ENCODE measurements at regions not wholly inside any gene's neighbourhood (a gene's known extent, or its start where the extent isn't known, plus 50 kb on each side); places are given as distances from the start of the nearest gene placed in this dataset.
"Not testable (repeated sequence)": the region's sequence is repeated elsewhere in the genome, so short reads cannot be mapped to it uniquely, and the experiment has no call there.

- H3K9me3 ChIP-seq (ENCODE audit: insufficient read depth, low read length) = peaks cover 10% of the 10 kb centered on the region
- H3K4me1 ChIP-seq (ENCODE audit: insufficient read depth, insufficient read length) = no peaks in the 10 kb centered on the region
- no peak overlapping the region for H3K9ac ChIP-seq (ENCODE audit: insufficient read length, low read depth)
- no peak overlapping the region for H3K4me3 ChIP-seq (ENCODE audit: insufficient read length, low read depth)
- H3K36me3 ChIP-seq (ENCODE audit: insufficient read depth, insufficient read length, low read length) = no peaks in the 10 kb centered on the region
- no peaks in the 10 kb centered on the region for H3K27me3 ChIP-seq (ENCODE audit: insufficient read depth, insufficient read length)
- TF ChIP-seq YY1 (IDR thresholded peaks at IDR 0.05; ENCODE audit: insufficient read depth, insufficient read length) = no peak
- no peak for TF ChIP-seq SUZ12 (IDR thresholded peaks at IDR 0.05; ENCODE audit: extremely low read depth, insufficient read depth, insufficient read length)
- no peak for TF ChIP-seq ZNF274 (IDR thresholded peaks at IDR 0.05; ENCODE audit: low read depth, low read length)
- DNase-seq (ENCODE audit: low read depth, low spot score) = no peak
These were observed 94.9 kb upstream of the MTHFD1L start for GRCh38 chr6:150770637-150771036.

GRCh38 chr6:150773969-150774368 lies 91.5 kb upstream of the MTHFD1L start:
- H3K9me3 ChIP-seq (ENCODE audit: insufficient read depth, low read length) = peaks cover 10% of the 10 kb centered on the region
- H3K4me1 ChIP-seq (ENCODE audit: insufficient read depth, insufficient read length) = no peaks in the 10 kb centered on the region
- no peaks in the 10 kb centered on the region for H3K27me3 ChIP-seq (ENCODE audit: insufficient read depth, insufficient read length)
- no peak overlapping the region for H3K9ac ChIP-seq (ENCODE audit: insufficient read length, low read depth)
- DNase-seq (ENCODE audit: low read depth, low spot score) = no peak
- no peaks in the 10 kb centered on the region for H3K36me3 ChIP-seq (ENCODE audit: insufficient read depth, insufficient read length, low read length)
- no peak for TF ChIP-seq YY1 (IDR thresholded peaks at IDR 0.05; ENCODE audit: insufficient read depth, insufficient read length)
- TF ChIP-seq ZNF274 (IDR thresholded peaks at IDR 0.05; ENCODE audit: low read depth, low read length) = no peak
- TF ChIP-seq SUZ12 (IDR thresholded peaks at IDR 0.05; ENCODE audit: extremely low read depth, insufficient read depth, insufficient read length) = no peak
- no peak overlapping the region for H3K4me3 ChIP-seq (ENCODE audit: insufficient read length, low read depth)

GRCh38 chr6:150775415-150776203 lies 89.9 kb upstream of the MTHFD1L start:
- no peak for DNase-seq (ENCODE audit: low read depth, low spot score)
- Histone ChIP-seq H3K36me3 (ENCODE audit: insufficient read depth, insufficient read length, low read length) (no peaks in the 10 kb centered on the region), H3K4me3 (ENCODE audit: insufficient read length, low read depth) (no peak overlapping the region), H3K4me1 (ENCODE audit: insufficient read depth, insufficient read length) (no peaks in the 10 kb centered on the region), H3K9me3 (ENCODE audit: insufficient read depth, low read length) (peaks cover 10% of the 10 kb centered on the region), H3K27me3 (ENCODE audit: insufficient read depth, insufficient read length) (no peaks in the 10 kb centered on the region), H3K9ac (ENCODE audit: insufficient read length, low read depth) (no peak overlapping the region)
- TF ChIP-seq ZNF274 (IDR thresholded peaks at IDR 0.05; ENCODE audit: low read depth, low read length) = no peak
- TF ChIP-seq YY1 (IDR thresholded peaks at IDR 0.05; ENCODE audit: insufficient read depth, insufficient read length) = no peak
- TF ChIP-seq SUZ12 (IDR thresholded peaks at IDR 0.05; ENCODE audit: extremely low read depth, insufficient read depth, insufficient read length) = no peak

- H3K36me3 ChIP-seq (ENCODE audit: insufficient read depth, insufficient read length, low read length) = no peaks in the 10 kb centered on the region
These were observed 87.8 kb upstream of the MTHFD1L start for GRCh38 chr6:150777736-150778135.

GRCh38 chr6:150783813-150784212 lies 81.7 kb upstream of the MTHFD1L start:
- no peak overlapping the region for H3K9ac ChIP-seq (ENCODE audit: insufficient read length, low read depth)
- no peak for DNase-seq (ENCODE audit: low read depth, low spot score)
- no peaks in the 10 kb centered on the region for H3K27me3 ChIP-seq (ENCODE audit: insufficient read depth, insufficient read length)
- H3K4me3 ChIP-seq (ENCODE audit: insufficient read length, low read depth) = no peak overlapping the region
- H3K36me3 ChIP-seq (ENCODE audit: insufficient read depth, insufficient read length, low read length) = no peaks in the 10 kb centered on the region
- H3K9me3 ChIP-seq (ENCODE audit: insufficient read depth, low read length) = no peaks in the 10 kb centered on the region; the same call in 1 of the 2 replicates
- no peak for TF ChIP-seq ZNF274 (IDR thresholded peaks at IDR 0.05; ENCODE audit: low read depth, low read length)
- no peak for TF ChIP-seq SUZ12 (IDR thresholded peaks at IDR 0.05; ENCODE audit: extremely low read depth, insufficient read depth, insufficient read length)
- TF ChIP-seq YY1 (IDR thresholded peaks at IDR 0.05; ENCODE audit: insufficient read depth, insufficient read length) = no peak
- H3K4me1 ChIP-seq (ENCODE audit: insufficient read depth, insufficient read length) = no peaks in the 10 kb centered on the region

More at GRCh38 chr6:150777736-150778135, 87.8 kb upstream of the MTHFD1L start:
- no peaks in the 10 kb centered on the region for H3K4me1 ChIP-seq (ENCODE audit: insufficient read depth, insufficient read length)
- no peak for DNase-seq (ENCODE audit: low read depth, low spot score)
- H3K9ac ChIP-seq (ENCODE audit: insufficient read length, low read depth) = no peak overlapping the region
- no peaks in the 10 kb centered on the region for H3K27me3 ChIP-seq (ENCODE audit: insufficient read depth, insufficient read length)
- no peak overlapping the region for H3K4me3 ChIP-seq (ENCODE audit: insufficient read length, low read depth)
- no peak for TF ChIP-seq YY1 (IDR thresholded peaks at IDR 0.05; ENCODE audit: insufficient read depth, insufficient read length)
- no peak for TF ChIP-seq SUZ12 (IDR thresholded peaks at IDR 0.05; ENCODE audit: extremely low read depth, insufficient read depth, insufficient read length)
- TF ChIP-seq ZNF274 (IDR thresholded peaks at IDR 0.05; ENCODE audit: low read depth, low read length) = no peak
- H3K9me3 ChIP-seq (ENCODE audit: insufficient read depth, low read length) = peaks cover 10% of the 10 kb centered on the region

GRCh38 chr6:150787429-150787828 lies 78.1 kb upstream of the MTHFD1L start:
- no peaks in the 10 kb centered on the region for H3K4me1 ChIP-seq (ENCODE audit: insufficient read depth, insufficient read length)
- no peak for TF ChIP-seq ZNF274 (IDR thresholded peaks at IDR 0.05; ENCODE audit: low read depth, low read length)
- TF ChIP-seq YY1 (IDR thresholded peaks at IDR 0.05; ENCODE audit: insufficient read depth, insufficient read length) = no peak
- TF ChIP-seq SUZ12 (IDR thresholded peaks at IDR 0.05; ENCODE audit: extremely low read depth, insufficient read depth, insufficient read length) = no peak
- H3K27me3 ChIP-seq (ENCODE audit: insufficient read depth, insufficient read length) = no peaks in the 10 kb centered on the region
- DNase-seq (ENCODE audit: low read depth, low spot score) = no peak
- no peak overlapping the region for H3K9ac ChIP-seq (ENCODE audit: insufficient read length, low read depth)
- no peaks in the 10 kb centered on the region; the same call in 1 of the 2 replicates for H3K9me3 ChIP-seq (ENCODE audit: insufficient read depth, low read length)
- H3K4me3 ChIP-seq (ENCODE audit: insufficient read length, low read depth) = no peak overlapping the region
- no peaks in the 10 kb centered on the region for H3K36me3 ChIP-seq (ENCODE audit: insufficient read depth, insufficient read length, low read length)

GRCh38 chr6:150788089-150788488 lies 77.4 kb upstream of the MTHFD1L start:
- Histone ChIP-seq H3K27me3 (ENCODE audit: insufficient read depth, insufficient read length) (no peaks in the 10 kb centered on the region), H3K4me1 (ENCODE audit: insufficient read depth, insufficient read length) (no peaks in the 10 kb centered on the region), H3K4me3 (ENCODE audit: insufficient read length, low read depth) (no peak overlapping the region), H3K36me3 (ENCODE audit: insufficient read depth, insufficient read length, low read length) (no peaks in the 10 kb centered on the region), H3K9me3 (ENCODE audit: insufficient read depth, low read length) (no peaks in the 10 kb centered on the region; the same call in 1 of the 2 replicates), H3K9ac (ENCODE audit: insufficient read length, low read depth) (no peak overlapping the region)
- TF ChIP-seq SUZ12 (IDR thresholded peaks at IDR 0.05; ENCODE audit: extremely low read depth, insufficient read depth, insufficient read length) (no peak), YY1 (IDR thresholded peaks at IDR 0.05; ENCODE audit: insufficient read depth, insufficient read length) (no peak), ZNF274 (IDR thresholded peaks at IDR 0.05; ENCODE audit: low read depth, low read length) (no peak)
- no peak for DNase-seq (ENCODE audit: low read depth, low spot score)

GRCh38 chr6:150789906-150790305 lies 75.6 kb upstream of the MTHFD1L start:
- H3K36me3 ChIP-seq (ENCODE audit: insufficient read depth, insufficient read length, low read length); H3K9me3 ChIP-seq (ENCODE audit: insufficient read depth, low read length); H3K9ac ChIP-seq (ENCODE audit: insufficient read length, low read depth); H3K4me1 ChIP-seq (ENCODE audit: insufficient read depth, insufficient read length); H3K27me3 ChIP-seq (ENCODE audit: insufficient read depth, insufficient read length); H3K4me3 ChIP-seq (ENCODE audit: insufficient read length, low read depth); DNase-seq (ENCODE audit: low read depth, low spot score): not testable (repeated sequence)
